ENCODE measurements at regions not wholly inside any gene's neighbourhood (a gene's known extent, or its start where the extent isn't known, plus 50 kb on each side); places are given as distances from the start of the nearest gene placed in this dataset.

DNA sequence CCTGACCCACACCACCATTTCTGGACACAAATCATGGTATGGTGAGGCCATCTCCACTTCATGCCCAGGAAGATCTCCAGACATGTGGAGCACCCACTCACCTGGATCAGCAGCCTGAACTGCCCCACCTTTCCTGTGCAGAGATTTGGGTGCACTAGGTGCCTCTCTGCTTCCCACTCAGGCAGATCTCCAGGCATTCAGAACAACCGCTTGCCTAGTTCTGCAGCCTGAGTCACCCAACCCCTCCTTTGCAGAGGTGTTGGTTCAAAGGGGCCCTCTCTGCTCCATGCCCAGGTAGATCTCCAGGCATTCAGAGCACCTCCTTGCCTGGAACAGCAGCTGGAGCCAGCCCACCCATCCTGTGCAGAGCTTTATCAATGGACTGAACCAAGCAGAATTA, 620.8 kb downstream of the LRRIQ3 start:
- TF ChIP-seq, protein P1, sequence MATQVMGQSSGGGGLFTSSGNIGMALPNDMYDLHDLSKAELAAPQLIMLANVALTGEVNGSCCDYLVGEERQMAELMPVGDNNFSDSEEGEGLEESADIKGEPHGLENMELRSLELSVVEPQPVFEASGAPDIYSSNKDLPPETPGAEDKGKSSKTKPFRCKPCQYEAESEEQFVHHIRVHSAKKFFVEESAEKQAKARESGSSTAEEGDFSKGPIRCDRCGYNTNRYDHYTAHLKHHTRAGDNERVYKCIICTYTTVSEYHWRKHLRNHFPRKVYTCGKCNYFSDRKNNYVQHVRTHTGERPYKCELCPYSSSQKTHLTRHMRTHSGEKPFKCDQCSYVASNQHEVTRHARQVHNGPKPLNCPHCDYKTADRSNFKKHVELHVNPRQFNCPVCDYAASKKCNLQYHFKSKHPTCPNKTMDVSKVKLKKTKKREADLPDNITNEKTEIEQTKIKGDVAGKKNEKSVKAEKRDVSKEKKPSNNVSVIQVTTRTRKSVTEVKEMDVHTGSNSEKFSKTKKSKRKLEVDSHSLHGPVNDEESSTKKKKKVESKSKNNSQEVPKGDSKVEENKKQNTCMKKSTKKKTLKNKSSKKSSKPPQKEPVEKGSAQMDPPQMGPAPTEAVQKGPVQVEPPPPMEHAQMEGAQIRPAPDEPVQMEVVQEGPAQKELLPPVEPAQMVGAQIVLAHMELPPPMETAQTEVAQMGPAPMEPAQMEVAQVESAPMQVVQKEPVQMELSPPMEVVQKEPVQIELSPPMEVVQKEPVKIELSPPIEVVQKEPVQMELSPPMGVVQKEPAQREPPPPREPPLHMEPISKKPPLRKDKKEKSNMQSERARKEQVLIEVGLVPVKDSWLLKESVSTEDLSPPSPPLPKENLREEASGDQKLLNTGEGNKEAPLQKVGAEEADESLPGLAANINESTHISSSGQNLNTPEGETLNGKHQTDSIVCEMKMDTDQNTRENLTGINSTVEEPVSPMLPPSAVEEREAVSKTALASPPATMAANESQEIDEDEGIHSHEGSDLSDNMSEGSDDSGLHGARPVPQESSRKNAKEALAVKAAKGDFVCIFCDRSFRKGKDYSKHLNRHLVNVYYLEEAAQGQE (IDR thresholded peaks at IDR 0.05): no peak
- TF ChIP-seq, protein P2, sequence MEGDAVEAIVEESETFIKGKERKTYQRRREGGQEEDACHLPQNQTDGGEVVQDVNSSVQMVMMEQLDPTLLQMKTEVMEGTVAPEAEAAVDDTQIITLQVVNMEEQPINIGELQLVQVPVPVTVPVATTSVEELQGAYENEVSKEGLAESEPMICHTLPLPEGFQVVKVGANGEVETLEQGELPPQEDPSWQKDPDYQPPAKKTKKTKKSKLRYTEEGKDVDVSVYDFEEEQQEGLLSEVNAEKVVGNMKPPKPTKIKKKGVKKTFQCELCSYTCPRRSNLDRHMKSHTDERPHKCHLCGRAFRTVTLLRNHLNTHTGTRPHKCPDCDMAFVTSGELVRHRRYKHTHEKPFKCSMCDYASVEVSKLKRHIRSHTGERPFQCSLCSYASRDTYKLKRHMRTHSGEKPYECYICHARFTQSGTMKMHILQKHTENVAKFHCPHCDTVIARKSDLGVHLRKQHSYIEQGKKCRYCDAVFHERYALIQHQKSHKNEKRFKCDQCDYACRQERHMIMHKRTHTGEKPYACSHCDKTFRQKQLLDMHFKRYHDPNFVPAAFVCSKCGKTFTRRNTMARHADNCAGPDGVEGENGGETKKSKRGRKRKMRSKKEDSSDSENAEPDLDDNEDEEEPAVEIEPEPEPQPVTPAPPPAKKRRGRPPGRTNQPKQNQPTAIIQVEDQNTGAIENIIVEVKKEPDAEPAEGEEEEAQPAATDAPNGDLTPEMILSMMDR (IDR thresholded peaks at IDR 0.05): no peak
- no peak for TF ChIP-seq POLR2A (IDR thresholded peaks at IDR 0.05; ENCODE audit: low read length)
- TF ChIP-seq, protein P3, sequence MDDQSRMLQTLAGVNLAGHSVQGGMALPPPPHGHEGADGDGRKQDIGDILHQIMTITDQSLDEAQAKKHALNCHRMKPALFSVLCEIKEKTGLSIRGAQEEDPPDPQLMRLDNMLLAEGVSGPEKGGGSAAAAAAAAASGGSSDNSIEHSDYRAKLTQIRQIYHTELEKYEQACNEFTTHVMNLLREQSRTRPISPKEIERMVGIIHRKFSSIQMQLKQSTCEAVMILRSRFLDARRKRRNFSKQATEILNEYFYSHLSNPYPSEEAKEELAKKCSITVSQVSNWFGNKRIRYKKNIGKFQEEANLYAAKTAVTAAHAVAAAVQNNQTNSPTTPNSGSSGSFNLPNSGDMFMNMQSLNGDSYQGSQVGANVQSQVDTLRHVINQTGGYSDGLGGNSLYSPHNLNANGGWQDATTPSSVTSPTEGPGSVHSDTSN (IDR thresholded peaks at IDR 0.05): no peak
